Epithelial cell of esophagus (primary cell): ENCODE measurements at regions not wholly inside any gene's neighbourhood (a gene's known extent, or its start where the extent isn't known, plus 50 kb on each side); places are given as distances from the start of the nearest gene placed in this dataset.

ENCODE experiments used
- DNase-seq: peaks from one replicate; pipeline ENCODE4 v3.0.0; 2010; ENCODE audit warnings: low read depth
- H3K4me3 ChIP-seq: 2 replicates; pipeline ENCODE4 v1.5.1; 2011; ENCODE audit warnings: mild to moderate bottlenecking, low read length, control low read depth
- CTCF ChIP-seq: IDR thresholded peaks from 2 replicates; pipeline ENCODE4 v1.5.1; 2011; ENCODE audit warnings: low read depth, mild to moderate bottlenecking, low read length, control low read depth, inconsistent platforms; ENCODE audit not compliant: insufficient read depth; ENCODE audit errors: missing control alignments

- DNase-seq = peak; percentile 22
- TF ChIP-seq CTCF = no peak
- no peak overlapping the region for H3K4me3 ChIP-seq
These were observed 75.7 kb upstream of the PGBD5 start for GRCh38 chr1:230501849-230502248.

- no peak overlapping the region for H3K4me3 ChIP-seq
- no peak for TF ChIP-seq CTCF
- no peak for DNase-seq
These were observed 75.1 kb upstream of the PGBD5 start for GRCh38 chr1:230501242-230501641.

GRCh38 chr1:230500063-230500462 lies 73.9 kb upstream of the PGBD5 start:
- no peak for DNase-seq
- no peak for TF ChIP-seq CTCF
- H3K4me3 ChIP-seq = no peak overlapping the region

GRCh38 chr1:230499496-230499895 lies 73.4 kb upstream of the PGBD5 start:
- DNase-seq = no peak
- TF ChIP-seq CTCF = no peak
- H3K4me3 ChIP-seq = no peak overlapping the region

- TF ChIP-seq CTCF = no peak
- no peak for DNase-seq
- H3K4me3 ChIP-seq = no peak overlapping the region
These were observed 72.6 kb upstream of the PGBD5 start for GRCh38 chr1:230498704-230499103.

- DNase-seq = no peak
- H3K4me3 ChIP-seq = no peak overlapping the region
These were observed 70.3 kb upstream of the PGBD5 start for GRCh38 chr1:230496451-230496850.

More at GRCh38 chr1:230496451-230496850, 70.3 kb upstream of the PGBD5 start:
- TF ChIP-seq CTCF = no peak
